ENCODE measurements at regions not wholly inside any gene's neighbourhood (a gene's known extent, or its start where the extent isn't known, plus 50 kb on each side); places are given as distances from the start of the nearest gene placed in this dataset.

- ATAC-seq = no peak
- Histone ChIP-seq H3K27me3 (ENCODE audit: control insufficient read depth, insufficient read depth, low read length) (no peaks in the 10 kb centered on the region), H3K36me3 (ENCODE audit: control insufficient read depth, insufficient read depth, low read length) (no peaks in the 10 kb centered on the region), H3K4me3 (ENCODE audit: low read length) (no peak overlapping the region), H3K4me1 (ENCODE audit: control insufficient read depth, insufficient read depth, low read length) (no peaks in the 10 kb centered on the region), H3K27ac (ENCODE audit: low read length) (no peak overlapping the region), H3K9me3 (ENCODE audit: control insufficient read depth, insufficient read depth, low read length) (peaks cover 4% of the 10 kb centered on the region)
- no peak for DNase-seq
- WGBS (ENCODE audit: insufficient coverage) = 100% methylated on average over 1 of the region's 2 CpGs
- Mint-ChIP-seq H3K27ac (no peak overlapping the region), H3K9me3 (peaks cover 11% of the 10 kb centered on the region in 2 donors), H3K4me3 (no peak overlapping the region), H3K27me3 (ENCODE audit: low read depth in 2 of 2) (no peaks in the 10 kb centered on the region), H3K36me3 (no peaks in the 10 kb centered on the region), H3K4me1 (no peaks in the 10 kb centered on the region)
- TF ChIP-seq, protein P1, sequence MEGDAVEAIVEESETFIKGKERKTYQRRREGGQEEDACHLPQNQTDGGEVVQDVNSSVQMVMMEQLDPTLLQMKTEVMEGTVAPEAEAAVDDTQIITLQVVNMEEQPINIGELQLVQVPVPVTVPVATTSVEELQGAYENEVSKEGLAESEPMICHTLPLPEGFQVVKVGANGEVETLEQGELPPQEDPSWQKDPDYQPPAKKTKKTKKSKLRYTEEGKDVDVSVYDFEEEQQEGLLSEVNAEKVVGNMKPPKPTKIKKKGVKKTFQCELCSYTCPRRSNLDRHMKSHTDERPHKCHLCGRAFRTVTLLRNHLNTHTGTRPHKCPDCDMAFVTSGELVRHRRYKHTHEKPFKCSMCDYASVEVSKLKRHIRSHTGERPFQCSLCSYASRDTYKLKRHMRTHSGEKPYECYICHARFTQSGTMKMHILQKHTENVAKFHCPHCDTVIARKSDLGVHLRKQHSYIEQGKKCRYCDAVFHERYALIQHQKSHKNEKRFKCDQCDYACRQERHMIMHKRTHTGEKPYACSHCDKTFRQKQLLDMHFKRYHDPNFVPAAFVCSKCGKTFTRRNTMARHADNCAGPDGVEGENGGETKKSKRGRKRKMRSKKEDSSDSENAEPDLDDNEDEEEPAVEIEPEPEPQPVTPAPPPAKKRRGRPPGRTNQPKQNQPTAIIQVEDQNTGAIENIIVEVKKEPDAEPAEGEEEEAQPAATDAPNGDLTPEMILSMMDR (IDR thresholded peaks at IDR 0.05) = no peak
- intact Hi-C loops (cut with micrococcal nuclease) = no loop called here
Observed at GRCh38 chr18:40099641-40100040, 1855.4 kb upstream of the PIK3C3 start.

- no peak for ATAC-seq
- intact Hi-C loops (cut with micrococcal nuclease) = no loop called here
Observed at GRCh38 chr18:40096675-40097074, 1858.4 kb upstream of the PIK3C3 start.

DNA sequence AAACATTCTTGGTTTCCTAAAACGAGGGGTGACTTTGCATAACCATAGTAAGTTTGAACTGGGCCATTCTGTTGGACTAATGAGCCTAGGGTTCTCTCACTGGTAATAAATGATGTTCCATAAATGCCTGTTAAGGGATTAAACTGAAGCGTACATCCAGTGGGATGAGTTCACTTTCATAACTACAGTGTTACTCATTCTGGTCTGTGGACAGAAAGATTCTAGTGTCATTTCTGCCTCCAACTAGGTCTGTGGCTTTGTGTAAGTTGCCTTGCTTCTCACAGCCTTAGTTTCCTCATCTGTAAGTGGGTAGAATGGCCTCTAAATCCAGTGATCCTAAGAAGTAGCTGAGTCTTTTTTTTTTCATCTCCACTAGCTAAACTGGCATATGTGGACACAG, 1860.6 kb upstream of the PIK3C3 start:
- H3K4me3 Mint-ChIP-seq = no peak overlapping the region
- intact Hi-C loops (cut with micrococcal nuclease) = no loop called here
- no peaks in the 10 kb centered on the region for H3K36me3 Mint-ChIP-seq
- H3K27me3 ChIP-seq (ENCODE audit: control insufficient read depth, insufficient read depth, low read length) = no peaks in the 10 kb centered on the region
- no peaks in the 10 kb centered on the region for H3K27me3 Mint-ChIP-seq (ENCODE audit: low read depth in 2 of 2)
- H3K4me1 ChIP-seq (ENCODE audit: control insufficient read depth, insufficient read depth, low read length) = no peaks in the 10 kb centered on the region
- WGBS (ENCODE audit: insufficient coverage) = 67% methylated on average over 2 of the region's 2 CpGs
- no peaks in the 10 kb centered on the region for H3K4me1 Mint-ChIP-seq
- H3K36me3 ChIP-seq (ENCODE audit: control insufficient read depth, insufficient read depth, low read length) = no peaks in the 10 kb centered on the region
- H3K9me3 Mint-ChIP-seq = peaks cover 3 to 7% of the 10 kb centered on the region in 2 donors
- ATAC-seq = no peak
- no peak overlapping the region for H3K27ac ChIP-seq (ENCODE audit: low read length)
- no peaks in the 10 kb centered on the region for H3K9me3 ChIP-seq (ENCODE audit: control insufficient read depth, insufficient read depth, low read length)
- TF ChIP-seq, protein P1 (IDR thresholded peaks at IDR 0.05) = no peak
- no peak overlapping the region for H3K4me3 ChIP-seq (ENCODE audit: low read length)
- no peak overlapping the region for H3K27ac Mint-ChIP-seq
- DNase-seq = no peak

More at GRCh38 chr18:40096675-40097074, 1858.4 kb upstream of the PIK3C3 start:
- TF ChIP-seq, protein P1 (IDR thresholded peaks at IDR 0.05) = no peak
- no peaks in the 10 kb centered on the region for H3K27me3 Mint-ChIP-seq (ENCODE audit: low read depth in 2 of 2)
- Histone ChIP-seq H3K4me1 (ENCODE audit: control insufficient read depth, insufficient read depth, low read length) (no peaks in the 10 kb centered on the region), H3K4me3 (ENCODE audit: low read length) (no peak overlapping the region), H3K9me3 (ENCODE audit: control insufficient read depth, insufficient read depth, low read length) (no peaks in the 10 kb centered on the region), H3K27me3 (ENCODE audit: control insufficient read depth, insufficient read depth, low read length) (no peaks in the 10 kb centered on the region), H3K36me3 (ENCODE audit: control insufficient read depth, insufficient read depth, low read length) (no peaks in the 10 kb centered on the region), H3K27ac (ENCODE audit: low read length) (no peak overlapping the region)
- no peaks in the 10 kb centered on the region for H3K4me1 Mint-ChIP-seq
- no peak for DNase-seq
- no peak overlapping the region for H3K27ac Mint-ChIP-seq
- H3K9me3 Mint-ChIP-seq = peaks cover 2 to 6% of the 10 kb centered on the region in 2 donors
- WGBS (ENCODE audit: insufficient coverage) = 30% methylated on average over 2 of the region's 3 CpGs
- no peaks in the 10 kb centered on the region for H3K36me3 Mint-ChIP-seq
- no peak overlapping the region for H3K4me3 Mint-ChIP-seq

DNA sequence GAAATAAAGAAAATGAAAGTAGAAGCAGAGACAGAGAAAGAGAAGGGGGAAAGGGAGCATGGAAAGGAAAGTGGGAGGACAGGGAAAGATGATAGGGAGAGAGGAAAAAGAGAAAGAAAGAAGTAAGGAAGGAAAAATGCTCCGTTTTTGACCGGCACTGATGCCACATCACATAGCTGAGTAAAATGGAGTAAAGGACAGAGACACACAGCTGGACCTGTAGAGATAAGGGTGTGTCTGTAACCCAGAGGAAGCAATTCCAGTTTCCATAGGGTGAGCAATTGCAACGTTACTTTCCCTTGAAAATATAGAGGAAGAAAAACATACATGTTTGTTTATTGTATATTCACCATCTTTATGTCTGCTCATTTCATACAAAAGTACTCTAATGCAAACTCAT, 1866.9 kb upstream of the PIK3C3 start:
- H3K27ac Mint-ChIP-seq = no peak overlapping the region
- Histone ChIP-seq H3K27me3 (ENCODE audit: control insufficient read depth, insufficient read depth, low read length) (no peaks in the 10 kb centered on the region), H3K4me3 (ENCODE audit: low read length) (no peak overlapping the region), H3K27ac (ENCODE audit: low read length) (no peak overlapping the region), H3K36me3 (ENCODE audit: control insufficient read depth, insufficient read depth, low read length) (no peaks in the 10 kb centered on the region), H3K9me3 (ENCODE audit: control insufficient read depth, insufficient read depth, low read length) (no peaks in the 10 kb centered on the region), H3K4me1 (ENCODE audit: control insufficient read depth, insufficient read depth, low read length) (no peaks in the 10 kb centered on the region)
- ATAC-seq (no peak), DNase-seq (no peak)
- intact Hi-C loops (cut with micrococcal nuclease) = no loop called here
- no peaks in the 10 kb centered on the region for H3K4me1 Mint-ChIP-seq
- H3K36me3 Mint-ChIP-seq = no peaks in the 10 kb centered on the region
- TF ChIP-seq, protein P1 (IDR thresholded peaks at IDR 0.05) = no peak
- WGBS (ENCODE audit: insufficient coverage) = 84% methylated on average over 2 of the region's 3 CpGs
- H3K27me3 Mint-ChIP-seq (ENCODE audit: low read depth in 2 of 2) = no peaks in the 10 kb centered on the region
- peaks cover 11 to 13% of the 10 kb centered on the region in 2 donors for H3K9me3 Mint-ChIP-seq
- no peak overlapping the region for H3K4me3 Mint-ChIP-seq
